ENCODE measurements at regions not wholly inside any gene's neighbourhood (a gene's known extent, or its start where the extent isn't known, plus 50 kb on each side); places are given as distances from the start of the nearest gene placed in this dataset.

DNA sequence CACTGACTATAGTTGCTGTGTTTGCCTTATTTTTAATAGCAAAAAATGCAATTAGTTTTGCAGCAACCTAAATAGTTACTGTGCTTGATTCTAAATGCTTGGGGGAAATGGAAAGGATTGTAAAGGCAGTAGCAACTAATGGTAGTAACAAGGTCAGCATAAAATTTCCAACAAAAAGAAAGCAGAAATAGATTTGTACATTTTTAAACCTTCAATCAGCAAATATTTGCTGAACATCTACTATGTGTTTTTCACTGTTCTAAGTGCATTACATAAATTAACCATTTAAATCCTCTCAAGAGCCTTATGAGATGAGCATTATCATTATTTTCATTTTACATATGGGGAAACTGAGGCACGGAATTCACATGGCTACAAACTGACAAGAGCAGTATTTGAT, 308.0 kb upstream of the UBE2E3 start:
- no peak overlapping the region for H3K4me3 ChIP-seq
- intact Hi-C loops (cut with DNase I): no loop called here
- H3K36me3 ChIP-seq: no peaks in the 10 kb centered on the region
- 65 to 75% (median 68%) methylated on average over 1 of the region's 1 CpG for WGBS, 3 donors
- DNase-seq: no peak
- no peaks in the 10 kb centered on the region for H3K4me1 ChIP-seq (ENCODE audit: insufficient read depth)
- no peak for TF ChIP-seq EP300 (IDR thresholded peaks at IDR 0.05)
- TF ChIP-seq, protein P1, sequence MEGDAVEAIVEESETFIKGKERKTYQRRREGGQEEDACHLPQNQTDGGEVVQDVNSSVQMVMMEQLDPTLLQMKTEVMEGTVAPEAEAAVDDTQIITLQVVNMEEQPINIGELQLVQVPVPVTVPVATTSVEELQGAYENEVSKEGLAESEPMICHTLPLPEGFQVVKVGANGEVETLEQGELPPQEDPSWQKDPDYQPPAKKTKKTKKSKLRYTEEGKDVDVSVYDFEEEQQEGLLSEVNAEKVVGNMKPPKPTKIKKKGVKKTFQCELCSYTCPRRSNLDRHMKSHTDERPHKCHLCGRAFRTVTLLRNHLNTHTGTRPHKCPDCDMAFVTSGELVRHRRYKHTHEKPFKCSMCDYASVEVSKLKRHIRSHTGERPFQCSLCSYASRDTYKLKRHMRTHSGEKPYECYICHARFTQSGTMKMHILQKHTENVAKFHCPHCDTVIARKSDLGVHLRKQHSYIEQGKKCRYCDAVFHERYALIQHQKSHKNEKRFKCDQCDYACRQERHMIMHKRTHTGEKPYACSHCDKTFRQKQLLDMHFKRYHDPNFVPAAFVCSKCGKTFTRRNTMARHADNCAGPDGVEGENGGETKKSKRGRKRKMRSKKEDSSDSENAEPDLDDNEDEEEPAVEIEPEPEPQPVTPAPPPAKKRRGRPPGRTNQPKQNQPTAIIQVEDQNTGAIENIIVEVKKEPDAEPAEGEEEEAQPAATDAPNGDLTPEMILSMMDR (IDR thresholded peaks at IDR 0.05): no peak
- no peak for TF ChIP-seq POLR2A (IDR thresholded peaks at IDR 0.05)
- H3K27ac ChIP-seq: no peak overlapping the region
- no peaks in the 10 kb centered on the region for H3K27me3 ChIP-seq
- no peaks in the 10 kb centered on the region for H3K9me3 ChIP-seq

DNA sequence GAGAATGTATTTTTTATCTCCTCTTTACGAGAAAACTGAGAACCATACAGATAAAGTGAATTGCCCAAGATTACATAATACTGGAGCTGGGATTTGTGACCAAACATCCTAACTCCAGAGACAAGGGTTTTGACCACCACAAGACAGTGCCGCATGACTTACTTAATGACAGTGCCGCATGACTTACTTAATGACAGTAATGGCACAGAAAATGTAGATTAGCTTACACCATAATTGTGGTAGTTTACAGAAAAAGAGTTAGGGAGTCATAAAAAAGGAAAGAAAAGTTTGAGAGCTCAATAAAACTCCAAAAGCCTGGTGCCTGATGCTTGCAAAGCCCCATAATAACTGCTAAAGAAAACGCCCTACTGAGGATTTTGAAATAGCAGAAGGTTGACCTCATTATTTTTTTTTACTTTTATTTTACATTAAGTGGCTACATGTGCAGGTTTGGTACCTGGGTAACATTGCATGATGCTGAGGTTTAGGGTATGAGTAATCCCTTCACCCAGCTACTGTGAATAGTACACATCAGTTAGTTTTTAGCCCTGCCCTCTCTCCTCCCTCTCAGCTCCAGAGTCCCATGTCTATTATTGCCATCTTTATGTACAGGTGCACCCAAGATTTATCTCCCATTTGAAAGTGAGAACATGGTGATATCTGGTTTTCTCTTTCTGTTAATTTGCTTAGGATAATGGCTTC, 310.0 kb upstream of the UBE2E3 start:
- no peak for TF ChIP-seq POLR2A (IDR thresholded peaks at IDR 0.05)
- TF ChIP-seq EP300 (IDR thresholded peaks at IDR 0.05): no peak
- TF ChIP-seq, protein P1 (IDR thresholded peaks at IDR 0.05): no peak

DNA sequence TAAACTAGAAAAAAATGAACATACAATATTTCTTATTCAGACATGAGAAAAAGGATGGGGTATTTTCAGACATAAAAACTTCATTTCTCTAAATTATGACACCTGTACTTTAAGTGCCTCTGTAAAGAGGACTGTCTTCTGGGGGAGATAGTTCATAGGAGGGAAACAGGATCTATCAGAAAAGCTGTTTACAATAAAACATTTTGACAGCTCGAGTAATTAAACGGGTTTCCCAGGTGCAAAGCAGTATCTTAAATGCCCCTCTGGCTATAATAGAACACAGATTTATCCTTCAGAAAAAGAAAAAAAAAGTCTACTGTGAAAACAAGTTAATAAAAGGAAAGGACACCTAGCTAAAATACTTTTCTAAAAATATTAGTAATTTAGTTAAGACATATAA, 311.4 kb upstream of the UBE2E3 start:
- H3K27me3 ChIP-seq: no peaks in the 10 kb centered on the region
- intact Hi-C loops (cut with DNase I): no loop called here
- no peak for DNase-seq
- no peak overlapping the region for H3K27ac ChIP-seq
- TF ChIP-seq, protein P1 (IDR thresholded peaks at IDR 0.05): no peak
- TF ChIP-seq EP300 (IDR thresholded peaks at IDR 0.05): no peak
- TF ChIP-seq POLR2A (IDR thresholded peaks at IDR 0.05): no peak
- H3K4me3 ChIP-seq: no peak overlapping the region
- 17 to 36% (median 21%) methylated on average over 2 of the region's 2 CpGs for WGBS, 3 donors
- H3K36me3 ChIP-seq: no peaks in the 10 kb centered on the region
- no peaks in the 10 kb centered on the region for H3K4me1 ChIP-seq (ENCODE audit: insufficient read depth)
- no peaks in the 10 kb centered on the region for H3K9me3 ChIP-seq

More for the DNA sequence above, 310.0 kb upstream of the UBE2E3 start:
- Histone ChIP-seq H3K4me3 (no peak overlapping the region), H3K36me3 (no peaks in the 10 kb centered on the region), H3K9me3 (no peaks in the 10 kb centered on the region), H3K4me1 (ENCODE audit: insufficient read depth) (no peaks in the 10 kb centered on the region), H3K27me3 (no peaks in the 10 kb centered on the region), H3K27ac (no peak overlapping the region)
- intact Hi-C loops (cut with DNase I): no loop called here
- DNase-seq: no peak
- 80 to 85% (median 84%) methylated on average over 4 of the region's 4 CpGs for WGBS, 3 donors

DNA sequence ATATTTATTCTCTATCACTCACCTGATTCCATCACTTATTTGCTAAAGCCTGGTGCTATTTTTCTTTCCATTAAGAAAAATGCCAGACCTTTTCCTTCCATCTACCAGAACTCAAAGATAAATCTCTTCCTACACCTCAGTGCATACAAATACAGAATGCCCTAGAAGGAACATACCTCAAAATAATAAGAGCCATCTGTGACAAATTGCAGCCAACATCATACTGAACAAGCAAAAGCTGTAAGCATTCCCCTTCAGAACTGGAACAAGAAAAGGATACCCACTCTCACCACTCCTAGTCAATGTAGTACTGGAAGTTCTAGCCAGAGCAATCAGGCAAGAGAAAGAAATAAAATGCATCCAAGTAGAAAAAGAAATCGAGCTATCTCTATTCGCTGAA, 315.9 kb upstream of the UBE2E3 start:
- no peaks in the 10 kb centered on the region for H3K36me3 ChIP-seq
- H3K27ac ChIP-seq: no peak overlapping the region
- TF ChIP-seq, protein P1 (IDR thresholded peaks at IDR 0.05): no peak
- no peak for TF ChIP-seq EP300 (IDR thresholded peaks at IDR 0.05)
- no peak for TF ChIP-seq POLR2A (IDR thresholded peaks at IDR 0.05)
- no peak overlapping the region for H3K4me3 ChIP-seq
- no peaks in the 10 kb centered on the region for H3K4me1 ChIP-seq (ENCODE audit: insufficient read depth)
- no peaks in the 10 kb centered on the region for H3K9me3 ChIP-seq
- no peaks in the 10 kb centered on the region for H3K27me3 ChIP-seq
- no peak for DNase-seq
- WGBS, 3 donors: 97 to 99% (median 97%) methylated on average over 2 of the region's 2 CpGs
- intact Hi-C loops (cut with DNase I): no loop called here
